Renal cortex interstitium (tissue), 11 donors: ENCODE measurements at regions not wholly inside any gene's neighbourhood (a gene's known extent, or its start where the extent isn't known, plus 50 kb on each side); places are given as distances from the start of the nearest gene placed in this dataset.

Source experiments
- DNase-seq, 11 donors: peaks; one replicate each; pipeline ENCODE4 v3.0.0-alpha.2; 2013; ENCODE audit warnings: low read depth in 9 of 11, low spot score in 4 of 11; ENCODE audit errors: extremely low read depth in 1 of 11

DNA sequence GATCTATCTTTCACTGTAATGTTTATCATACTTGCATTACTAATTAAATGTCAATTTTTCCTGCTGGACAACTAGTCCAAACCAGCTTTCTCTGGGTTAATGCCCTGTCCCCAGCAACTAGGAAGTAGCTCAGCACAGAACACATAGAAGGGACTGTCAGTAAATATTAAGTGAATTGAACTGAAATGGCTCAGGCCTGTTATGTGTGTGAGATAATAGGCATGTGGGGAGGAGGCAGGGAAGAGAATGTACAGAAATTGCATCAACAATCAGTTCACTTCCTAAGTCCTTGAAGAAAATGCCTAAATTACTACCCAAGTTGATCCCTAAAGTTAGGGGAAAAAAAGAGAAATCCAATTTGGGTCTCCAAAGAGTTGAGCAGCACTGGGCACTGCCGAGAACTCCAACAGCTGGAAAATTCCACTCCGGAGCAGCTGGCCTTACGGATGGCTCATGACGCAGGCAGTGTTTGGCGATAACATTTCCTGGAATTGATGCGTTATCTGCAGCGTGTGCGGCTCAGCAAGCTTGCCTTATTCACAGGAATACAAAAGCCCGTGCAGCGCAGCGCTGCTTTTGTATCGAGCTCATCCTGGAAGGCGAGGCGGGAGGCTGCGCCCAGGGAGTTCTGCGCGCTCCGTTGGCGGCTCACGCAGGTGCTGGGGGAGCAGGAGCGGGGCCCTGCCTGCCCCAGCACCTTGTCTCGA, 297.3 kb upstream of the LCORL start:
- peak in 7 of 11 donors; percentile 7 to 41 (median 20) for DNase-seq

DNA sequence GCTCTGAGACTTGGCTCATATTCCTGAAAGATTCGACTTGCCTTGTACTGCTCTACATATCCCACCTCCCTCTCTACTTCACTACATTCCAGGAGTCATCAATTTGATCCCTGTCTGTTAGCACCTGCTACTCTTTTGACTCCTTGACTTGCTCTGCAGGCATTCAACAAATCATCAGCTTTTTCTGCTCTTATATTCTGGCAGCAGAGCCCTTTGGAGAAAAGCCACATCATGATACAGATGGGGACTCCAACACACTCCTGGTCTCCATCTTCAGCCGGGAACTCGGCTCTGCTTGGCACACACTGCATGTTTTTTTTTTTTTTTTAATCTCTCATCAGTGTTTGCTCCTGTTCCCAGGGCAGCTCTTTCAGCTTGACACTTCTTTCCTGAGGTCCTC, 293.2 kb upstream of the LCORL start:
- no peak for DNase-seq

DNA sequence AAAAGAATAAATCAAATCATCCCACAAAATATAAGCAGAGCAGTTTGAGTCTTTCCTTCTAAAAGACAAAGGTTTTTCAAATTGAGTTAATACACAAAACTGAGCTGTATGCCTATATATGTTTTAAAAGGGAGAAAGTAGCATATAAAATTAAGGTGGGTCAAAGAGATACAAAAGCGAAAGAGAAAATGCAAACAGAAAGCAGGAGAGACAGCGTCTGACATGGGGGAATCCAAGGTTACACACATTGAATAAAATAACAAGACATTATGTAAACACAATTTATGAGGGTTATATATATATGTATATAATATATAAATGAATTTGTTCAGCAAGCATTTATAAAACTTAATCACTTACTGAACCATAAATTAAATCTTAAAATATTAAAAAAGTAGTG, 276.1 kb upstream of the LCORL start:
- DNase-seq = no peak

DNA sequence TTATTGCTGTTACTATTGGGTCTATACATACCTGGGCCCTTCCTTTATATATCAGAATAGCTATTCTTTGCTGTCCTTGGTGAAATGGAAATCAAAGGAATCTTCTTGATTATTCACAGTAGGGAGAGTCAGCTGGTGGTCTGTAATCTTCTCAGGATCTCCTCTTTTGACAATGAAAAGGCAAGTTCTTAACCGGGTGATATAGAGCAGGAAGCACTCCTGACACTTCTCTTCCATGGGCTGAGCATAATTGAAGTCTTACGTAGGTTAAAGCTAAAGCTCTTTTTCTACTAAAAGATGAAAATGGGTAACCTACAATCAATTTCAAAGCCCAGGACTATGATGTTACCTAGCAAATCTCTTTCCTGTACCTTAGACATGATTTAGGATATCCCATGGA, 274.9 kb upstream of the LCORL start:
- DNase-seq = no peak

DNA sequence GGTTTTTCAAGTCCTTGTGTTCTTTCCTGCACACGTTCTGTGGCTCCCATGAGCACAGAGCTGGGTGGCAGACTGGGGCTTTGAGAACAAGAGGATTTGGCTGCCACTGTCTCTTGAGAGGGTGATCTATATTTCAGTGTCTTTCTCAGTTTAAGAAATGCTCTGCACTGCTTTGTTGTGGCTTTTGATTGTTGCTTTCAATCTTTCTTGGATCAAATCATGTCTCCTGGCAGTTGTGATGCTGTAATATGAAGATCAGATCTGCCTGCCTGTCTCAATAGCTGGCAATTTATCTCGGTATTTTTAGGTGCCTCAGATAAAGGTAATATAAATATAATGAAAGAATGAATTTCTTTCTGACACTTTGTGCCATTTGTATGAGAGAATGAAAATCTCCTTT, 273.3 kb upstream of the LCORL start:
- no peak for DNase-seq

DNA sequence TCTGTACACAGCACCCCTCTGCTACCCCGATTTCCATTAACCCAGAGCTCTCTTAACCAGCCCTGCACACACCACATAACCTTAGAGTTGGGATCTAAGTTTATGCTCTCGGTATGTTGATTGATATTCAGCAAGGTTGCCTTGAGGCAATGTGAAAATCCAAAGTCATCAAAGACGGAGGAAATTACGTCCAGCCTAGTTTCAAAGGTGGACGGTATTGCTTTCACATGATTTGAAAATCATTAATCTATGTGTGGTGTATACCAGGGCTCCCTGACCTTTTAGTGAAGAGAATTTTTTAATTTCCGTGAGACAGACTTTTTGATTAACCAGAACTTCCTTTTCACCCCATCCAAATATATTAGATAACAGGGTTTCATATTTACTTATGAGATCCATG, 272.5 kb upstream of the LCORL start:
- DNase-seq = peak in 1 of 11 donors; percentile 1

DNA sequence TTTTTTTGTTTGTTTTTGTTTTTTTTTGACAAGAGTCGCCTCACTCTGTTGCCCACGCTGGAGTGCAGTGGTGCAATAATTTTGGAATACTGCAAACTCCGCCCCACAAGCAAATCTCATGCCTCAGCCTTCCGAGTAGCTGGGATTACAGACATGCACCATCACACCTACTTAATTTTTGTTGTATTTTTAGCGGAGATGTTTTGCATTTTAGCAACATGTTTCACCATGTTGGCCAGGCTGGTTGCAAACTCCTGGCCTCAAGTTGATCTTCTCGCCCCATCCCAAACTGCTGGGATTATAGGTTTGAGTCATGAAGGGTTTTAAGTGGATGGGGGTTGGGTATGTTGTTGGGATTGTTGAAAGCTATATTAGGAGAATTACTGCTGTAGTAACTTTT, 270.9 kb upstream of the LCORL start:
- DNase-seq = no peak

DNA sequence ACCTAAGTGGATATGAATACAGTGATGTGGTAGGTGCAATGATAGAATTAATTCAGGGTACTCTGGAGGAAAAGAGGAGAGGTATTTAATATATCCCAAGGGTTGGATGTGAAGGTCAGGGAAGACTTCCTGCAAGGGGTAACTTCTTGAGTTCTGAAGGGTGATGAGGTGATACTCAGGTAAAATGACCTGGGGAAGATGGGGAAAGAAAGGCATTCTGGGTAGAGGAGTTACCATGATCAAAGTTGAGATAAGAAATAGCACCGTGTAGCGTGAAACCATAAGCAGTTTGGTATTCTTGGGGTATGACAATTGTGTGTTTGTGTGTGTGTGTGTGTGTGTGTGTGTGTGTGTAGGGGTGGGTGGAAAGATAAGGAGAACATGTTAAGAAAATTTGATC, 270.4 kb upstream of the LCORL start:
- no peak for DNase-seq

DNA sequence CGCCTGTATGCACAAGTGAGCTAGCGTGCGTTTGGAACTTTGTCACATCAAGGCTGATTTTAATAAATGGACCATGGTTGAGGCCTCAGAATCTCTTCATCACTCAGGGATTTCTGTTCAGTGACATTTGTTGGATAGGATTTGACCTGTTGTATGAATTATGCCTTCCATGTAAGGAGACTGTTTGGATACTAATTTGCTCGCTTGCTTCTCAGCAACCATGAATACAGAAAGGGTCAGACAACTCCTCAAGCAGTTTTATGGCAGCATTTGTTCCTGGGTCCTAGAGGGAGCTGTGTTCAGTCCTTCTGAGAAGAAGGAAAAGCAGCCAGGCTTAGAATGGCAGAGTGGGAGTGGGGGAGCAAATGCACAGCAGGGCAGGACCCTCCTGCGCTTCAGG, 269.7 kb upstream of the LCORL start:
- DNase-seq = no peak

DNA sequence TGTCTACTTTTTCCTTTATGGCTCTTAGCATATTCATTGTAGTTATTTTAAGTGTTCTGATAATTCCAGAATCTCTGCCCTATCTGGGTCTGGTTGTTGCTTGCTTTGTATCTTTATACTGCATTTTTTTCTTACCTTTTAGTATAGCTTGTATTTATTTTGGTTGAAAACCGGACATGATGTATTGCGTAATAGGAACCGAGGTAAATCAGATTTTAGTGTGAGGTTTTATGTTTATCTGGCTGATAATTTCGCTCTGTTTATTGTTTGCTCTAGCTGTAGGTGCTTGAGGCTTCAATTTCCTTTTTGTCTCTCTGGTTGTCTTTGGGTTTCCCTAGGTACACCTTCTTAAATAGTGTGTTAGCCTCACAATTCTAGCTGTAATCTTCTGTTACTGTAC, 263.8 kb upstream of the LCORL start:
- DNase-seq = no peak

DNA sequence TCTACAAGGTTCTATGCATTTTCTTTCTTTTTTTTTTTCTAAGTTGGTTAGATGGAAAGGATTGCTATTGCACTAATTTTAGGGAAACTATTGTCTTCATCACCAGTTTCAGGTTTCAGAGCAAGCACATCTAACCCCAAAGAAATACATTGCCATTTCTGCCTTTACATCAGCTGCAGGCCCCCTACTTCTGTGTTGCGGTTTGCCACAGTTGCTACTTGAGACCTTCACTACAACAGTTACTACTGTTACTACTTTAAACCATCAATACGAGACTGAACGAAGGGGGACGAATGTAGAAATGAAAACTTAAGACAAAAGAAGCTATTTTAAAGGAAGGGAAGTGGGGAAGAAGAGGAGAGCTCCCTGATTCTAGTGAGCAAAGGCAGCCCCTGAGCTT, 256.7 kb upstream of the LCORL start:
- DNase-seq = no peak

DNA sequence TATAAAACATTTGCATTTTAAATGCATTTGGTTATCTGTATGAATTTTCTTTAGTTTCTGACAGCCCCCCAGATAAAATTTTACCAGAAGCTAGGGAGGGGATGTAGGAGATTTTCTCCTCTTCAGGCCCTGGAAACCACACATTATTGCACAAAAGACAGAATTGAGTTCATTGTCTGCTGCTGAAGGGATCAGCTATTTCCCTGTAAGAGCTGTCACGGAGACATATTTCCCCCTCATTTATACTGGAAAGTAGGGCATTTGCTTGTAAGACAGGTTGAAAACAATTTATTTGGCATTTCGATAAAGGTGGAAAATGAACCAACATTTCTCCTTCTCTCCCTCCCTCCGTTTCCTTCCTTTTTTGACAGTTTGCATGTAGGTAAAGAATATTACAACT, 241.3 kb upstream of the LCORL start:
- no peak for DNase-seq

DNA sequence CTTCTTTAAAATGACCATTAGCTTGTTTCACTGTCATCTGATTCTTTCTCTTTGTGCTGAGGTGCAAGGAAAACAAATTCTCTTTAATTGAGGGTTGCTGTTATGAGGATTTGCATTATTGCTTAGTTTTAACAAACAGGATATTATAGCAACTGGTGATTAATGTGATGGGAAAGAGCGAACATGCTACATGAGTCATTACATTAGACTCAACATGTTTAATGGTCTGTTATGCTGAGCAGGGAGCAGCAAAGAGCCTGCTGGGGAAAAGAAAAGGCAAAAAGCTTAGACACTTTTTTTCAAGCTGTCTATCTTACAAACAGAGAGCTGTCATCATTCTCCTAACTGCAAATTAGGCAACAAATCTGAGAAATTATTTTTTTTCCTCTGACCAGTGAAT, 230.5 kb upstream of the LCORL start:
- no peak for DNase-seq

DNA sequence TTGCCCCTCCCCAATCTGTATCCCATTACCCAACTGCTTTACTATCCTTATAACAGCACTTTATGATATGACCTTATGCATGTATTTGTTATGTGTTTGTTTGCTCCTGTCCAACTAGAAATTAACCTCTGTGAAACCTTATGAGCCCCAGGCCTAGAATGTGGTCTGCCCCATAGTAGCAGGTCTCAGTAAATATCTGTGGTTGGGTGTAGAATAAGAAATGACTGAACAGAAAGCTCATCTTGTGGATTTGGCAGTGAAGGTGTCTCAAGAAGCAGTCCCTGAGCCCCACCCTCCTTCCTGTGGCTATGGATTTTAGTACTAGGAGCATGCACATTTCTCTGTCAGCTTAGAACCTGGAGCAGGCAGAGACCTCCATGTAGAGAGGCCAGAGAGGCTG, 229.0 kb upstream of the LCORL start:
- no peak for DNase-seq

DNA sequence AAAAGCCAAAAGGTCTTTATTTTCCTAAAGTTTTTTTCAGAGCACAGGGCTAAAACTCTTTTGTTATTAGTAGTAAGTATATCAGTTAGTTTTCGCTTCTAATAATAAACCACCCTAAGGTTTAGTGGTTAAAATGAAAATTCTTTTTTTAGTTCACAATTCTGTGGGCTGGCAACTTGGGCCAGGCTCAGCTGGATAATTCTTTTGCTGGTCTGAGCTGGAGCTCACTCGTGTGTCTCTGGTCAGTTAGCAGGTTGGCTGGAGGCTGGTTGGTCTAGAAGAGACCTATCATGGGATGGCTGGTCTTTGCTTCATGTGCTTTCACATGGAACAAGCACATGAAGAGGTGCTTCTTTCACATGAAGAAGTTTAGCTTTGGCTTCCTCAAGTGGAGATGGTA, 227.1 kb upstream of the LCORL start:
- no peak for DNase-seq

DNA sequence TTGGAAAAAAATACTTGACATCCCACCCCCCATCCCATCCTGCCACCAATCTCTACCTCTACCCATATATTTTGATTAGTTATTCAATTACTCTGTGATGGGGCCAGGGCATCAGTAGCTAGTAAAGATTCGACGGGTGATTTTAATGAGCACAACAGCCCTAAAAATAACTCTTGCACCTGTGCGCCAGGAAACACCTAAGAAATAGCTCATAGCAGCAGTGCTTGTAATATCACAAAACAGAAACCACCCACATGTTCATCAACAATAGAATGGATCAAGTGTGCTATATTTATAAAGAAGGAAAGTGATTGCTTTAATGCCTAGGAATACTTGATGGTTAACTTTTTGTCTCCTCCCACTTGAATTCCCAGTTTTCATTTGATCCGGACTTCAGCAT, 225.6 kb upstream of the LCORL start:
- DNase-seq = no peak

DNA sequence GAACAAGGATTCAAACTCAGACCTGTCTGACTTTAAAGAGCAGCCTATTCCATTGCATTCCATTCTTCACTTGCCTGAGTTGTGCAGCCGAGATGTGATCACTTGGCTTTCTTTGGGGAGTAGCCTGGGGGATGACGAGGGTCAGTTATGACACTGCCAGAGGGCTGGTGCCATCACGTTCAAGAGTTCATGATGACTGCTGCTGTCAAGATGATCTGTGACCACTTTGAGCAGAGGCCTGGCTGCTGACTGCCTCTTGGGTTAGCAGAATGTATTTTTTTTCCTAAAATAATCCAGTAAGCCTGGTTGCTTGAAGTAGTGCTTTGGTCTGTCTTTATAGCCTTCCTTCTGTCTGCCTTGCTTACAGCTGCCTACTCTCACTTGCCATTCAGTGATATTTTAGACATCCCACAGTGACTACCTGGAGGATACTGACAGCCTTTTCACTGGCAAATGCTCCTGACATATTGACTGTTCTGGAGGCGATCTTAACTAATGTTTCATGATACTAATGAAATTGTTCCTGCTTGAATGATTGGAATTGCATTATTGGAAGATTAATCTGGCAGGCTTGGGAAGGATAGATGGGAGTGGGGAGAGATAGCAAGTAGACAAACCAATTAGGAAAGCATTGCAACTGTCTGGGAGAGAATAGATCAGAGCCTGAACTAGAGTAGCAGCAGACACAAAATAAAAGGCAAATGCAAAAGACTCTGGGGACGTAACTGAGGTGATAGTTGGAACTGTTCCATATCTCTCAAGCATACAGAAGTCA, 221.6 kb upstream of the LCORL start:
- DNase-seq = no peak

DNA sequence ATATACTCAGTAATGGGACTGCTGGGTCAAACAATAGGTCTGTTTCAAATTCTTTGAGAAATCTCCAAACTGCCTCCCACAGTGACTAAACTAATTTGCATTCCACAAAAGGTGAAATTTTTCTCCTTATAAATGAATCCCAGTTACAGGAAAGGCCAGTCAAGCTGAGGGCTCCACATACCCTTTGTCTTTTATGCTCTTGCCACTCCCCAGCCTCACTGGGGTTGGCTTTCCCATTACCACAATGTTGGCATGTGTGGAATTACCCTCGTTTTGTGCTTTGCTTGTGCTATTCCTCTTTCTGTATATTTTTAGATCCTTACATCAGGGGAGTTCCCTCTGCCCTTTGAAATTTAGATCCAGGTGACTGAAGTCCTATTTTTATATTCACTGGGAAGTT, 220.2 kb upstream of the LCORL start:
- no peak for DNase-seq

DNA sequence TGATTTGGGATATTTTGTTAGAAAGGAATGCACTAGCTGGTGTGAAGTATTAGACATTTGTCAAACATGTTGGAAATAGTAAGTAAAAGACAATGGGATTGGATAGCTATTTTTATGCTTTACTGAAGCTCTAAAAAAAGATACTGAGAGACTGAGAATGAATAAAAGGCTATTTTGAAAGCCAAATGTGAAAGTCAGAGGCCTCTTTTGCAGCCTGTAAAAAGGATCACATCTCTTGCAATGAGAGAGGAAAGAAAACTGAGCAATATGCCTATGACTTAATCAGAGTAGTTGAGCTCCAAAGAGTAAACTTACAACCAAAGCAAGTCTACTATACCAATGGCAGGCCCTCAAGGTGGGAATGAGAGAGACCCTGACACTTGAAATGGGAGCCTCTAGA, 212.6 kb upstream of the LCORL start:
- DNase-seq = no peak

DNA sequence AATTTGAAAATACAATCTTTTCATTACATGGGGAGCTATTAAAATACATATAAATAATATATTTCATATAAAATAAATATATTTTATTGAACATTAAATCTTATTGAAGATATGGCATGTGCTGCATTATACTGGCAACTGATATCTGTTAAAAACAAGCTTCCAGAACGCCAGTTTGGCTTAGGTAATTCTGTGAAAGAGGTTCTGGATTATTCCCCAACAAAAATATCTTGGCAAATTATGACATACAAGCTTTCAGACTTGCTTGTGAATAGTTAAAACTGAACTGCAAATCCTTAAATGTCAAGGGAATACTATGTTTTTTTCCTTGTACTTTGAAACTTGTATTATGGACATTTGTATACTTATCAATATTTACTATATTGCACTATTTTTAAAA, 210.2 kb upstream of the LCORL start:
- DNase-seq = no peak

DNA sequence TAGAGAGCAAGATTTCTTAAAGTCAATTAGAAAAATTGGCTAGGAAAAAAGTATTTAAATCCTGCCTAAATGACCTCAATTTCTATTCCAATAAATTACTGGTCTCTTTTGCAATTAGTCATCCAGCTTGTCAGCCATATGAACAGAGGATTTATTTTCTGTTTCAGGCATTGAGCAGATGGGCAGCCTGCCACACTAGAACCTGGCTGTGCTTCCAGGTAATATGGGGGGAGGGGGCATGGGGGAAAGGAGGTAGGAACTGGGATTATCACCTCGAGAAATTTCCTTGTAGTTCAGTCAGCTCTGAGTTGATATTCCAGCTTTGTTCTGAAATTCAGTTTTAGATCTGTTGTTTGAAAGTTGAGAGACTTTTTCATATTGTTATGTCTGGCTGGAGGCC, 206.3 kb upstream of the LCORL start:
- no peak for DNase-seq
